K562 (cell line): ENCODE measurements at regions not wholly inside any gene's neighbourhood (a gene's known extent, or its start where the extent isn't known, plus 50 kb on each side); places are given as distances from the start of the nearest gene placed in this dataset.

Source experiments
- ATAC-seq: fragments of 200-7000 bp; cut with Tn5 transposase; 3 replicates; pipeline ENCODE4 v1.9.1; 2020; ENCODE audit warnings: moderate library complexity
- BruUV-seq: library from RNA; stranded (reverse); fragments of 400-500 nt; replicated peaks from 2 replicates; lab custom pipeline; 2021; lab: Mats Ljungman, UMichigan
- CTCF ChIA-PET: fragments of 300-600 bp; formaldehyde crosslinking; extraction: SDS; loops from one replicate; lab custom pipeline; 2021; ENCODE audit warnings: low intra/inter-chr PET ratio; lab: Yijun Ruan, JAX
- POLR2A ChIA-PET: fragments of 300-600, 350-650 bp; sonication (Branson Sonifier 250); formaldehyde crosslinking; extraction: SDS; loops from one replicate; lab custom pipeline; 2021; ENCODE audit warnings: antibody characterized with exemption, inconsistent platforms; lab: Yijun Ruan, JAX
- DNase-seq, 4 experiments: peaks; one replicate each; pipeline versions ENCODE4 v3.0.0 to v3.0.0-alpha.2; 2011 to 2018; ENCODE audit warnings: low spot score in 3 of 4, mixed read lengths in 3 of 4; ENCODE audit errors: extremely low read depth in 1 of 4
- FAIRE-seq: peaks from 2 replicates; lab custom pipeline; 2011; peaks lifted over from hg19 to GRCh38; lab: Jason Lieb, UNC
- H2AFZ ChIP-seq: 2 replicates; pipeline ENCODE4 v1.6.0; 2011; ENCODE audit warnings: low read depth, low read length, control low read depth, inconsistent platforms
- H3K27ac ChIP-seq: fragments of 200-600 bp; 3 replicates; pipeline ENCODE4 v1.8.0; 2011; ENCODE audit warnings: low read depth, mild to moderate bottlenecking, control low read depth, inconsistent platforms, low read length, moderate library complexity, mixed read lengths; ENCODE audit errors: extremely low read depth
- H3K27me3 ChIP-seq, 2 experiments: fragments of 300-600 bp in 1 of 2; 2 replicates in 1 of 2; 3 replicates in 1 of 2; pipeline versions ENCODE4 v1.6.0 to v1.8.0; 2011; ENCODE audit warnings: inconsistent platforms in 2 of 2, low read length in 2 of 2, mild to moderate bottlenecking in 1 of 2, mixed read lengths in 1 of 2, moderate library complexity in 1 of 2; ENCODE audit not compliant: control insufficient read depth in 2 of 2, insufficient read depth in 2 of 2
- H3K36me3 ChIP-seq: fragments of 300-600 bp; 3 replicates; pipeline ENCODE4 v1.8.0; 2011; ENCODE audit warnings: mild to moderate bottlenecking, low read length, inconsistent platforms; ENCODE audit not compliant: control insufficient read depth, insufficient read depth
- H3K4me1 ChIP-seq, 2 experiments: fragments of 200-600 bp in 1 of 2; replicated peaks in 1 of 2; 2 replicates in 1 of 2; 3 replicates in 1 of 2; pipeline versions ENCODE4 v1.5.1 to v1.8.0; 2011; ENCODE audit warnings: inconsistent platforms in 2 of 2, low read length in 2 of 2, mild to moderate bottlenecking in 1 of 2, mixed read lengths in 1 of 2, moderate library complexity in 1 of 2; ENCODE audit not compliant: control insufficient read depth in 2 of 2, insufficient read depth in 2 of 2
- H3K4me2 ChIP-seq: 2 replicates; pipeline ENCODE4 v1.6.1; 2011; ENCODE audit warnings: low read length, control low read depth, inconsistent platforms, mixed read lengths; ENCODE audit not compliant: insufficient read depth
- H3K4me3 ChIP-seq: fragments of 200-600 bp; sonication (generic), shearing (Covaris generic); 2 replicates; pipeline ENCODE4 v1.5.1; 2016; ENCODE audit warnings: control low read depth, inconsistent platforms
- H3K79me2 ChIP-seq: fragments of 200-600 bp; 3 replicates; pipeline ENCODE4 v1.8.0; 2011; ENCODE audit warnings: low read length, inconsistent platforms; ENCODE audit not compliant: control insufficient read depth, insufficient read depth
- H3K9ac ChIP-seq, 2 experiments: 2 replicates each; pipeline versions ENCODE4 v1.6.0 to v1.6.1; 2011; ENCODE audit warnings: low read depth in 2 of 2, low read length in 2 of 2, control low read depth in 1 of 2, inconsistent platforms in 1 of 2, mild to moderate bottlenecking in 1 of 2, mixed read lengths in 1 of 2; ENCODE audit not compliant: insufficient read depth in 1 of 2
- H3K9me1 ChIP-seq: one replicate; pipeline ENCODE4 v1.6.0; 2011; ENCODE audit warnings: inconsistent platforms, mild to moderate bottlenecking, low read length, moderate library complexity; ENCODE audit not compliant: control insufficient read depth, insufficient read depth
- H3K9me3 ChIP-seq: replicated peaks from 2 replicates; pipeline ENCODE4 v1.5.1; 2011; ENCODE audit warnings: low read depth, low read length, inconsistent platforms; ENCODE audit not compliant: control insufficient read depth, insufficient read depth
- H4K20me1 ChIP-seq: replicated peaks from 2 replicates; pipeline ENCODE4 v1.6.1; 2011; ENCODE audit warnings: low read length, inconsistent platforms, mixed read lengths; ENCODE audit not compliant: control insufficient read depth, insufficient read depth
- CBX3 ChIP-seq, 2 experiments: IDR thresholded peaks; 1 replicate in 1 of 2; 2 replicates in 1 of 2; pipeline ENCODE4 v1.6.1; 2012; ENCODE audit warnings: inconsistent platforms in 2 of 2, low read length in 2 of 2, borderline replicate concordance in 1 of 2, control low read depth in 1 of 2
- CBX5 ChIP-seq: IDR thresholded peaks from 2 replicates; pipeline ENCODE4 v1.6.1; 2014; ENCODE audit warnings: low read depth, borderline replicate concordance
- HMGXB4 ChIP-seq: sonication (generic); formaldehyde crosslinking; IDR thresholded peaks from 2 replicates; pipeline ENCODE4 v1.8.1; 2023; ENCODE audit warnings: mild to moderate bottlenecking, missing genetic modification reagents
- TRIM24 ChIP-seq, 2 experiments: fragments of 450-650 bp; IDR thresholded peaks; 2 replicates each; pipeline ENCODE4 v1.6.1; 2016
- YY1 ChIP-seq, 3 experiments: IDR thresholded peaks; 2 replicates each; pipeline ENCODE4 v1.6.1; 2011; ENCODE audit warnings: low read length in 2 of 3, mild to moderate bottlenecking in 2 of 3, moderate library complexity in 2 of 3, borderline replicate concordance in 1 of 3, control low read depth in 1 of 3, low read depth in 1 of 3; ENCODE audit not compliant: insufficient read depth in 3 of 3, insufficient replicate concordance in 2 of 3, control insufficient read depth in 1 of 3, insufficient read length in 1 of 3; ENCODE audit errors: extremely low read depth in 1 of 3
- ZNF165 ChIP-seq: fragments of 250-450 bp; sonication (Bioruptor Pico); IDR thresholded peaks from 2 replicates; pipeline ENCODE4 v1.4.0; 2020; ENCODE audit warnings: borderline replicate concordance
- ZNF280A ChIP-seq: fragments of 450-650 bp; IDR thresholded peaks from 2 replicates; pipeline ENCODE4 v1.6.1; 2018; ENCODE audit warnings: mild to moderate bottlenecking, low read depth; ENCODE audit not compliant: partially characterized antibody
- ZNF431 ChIP-seq: sonication (generic); formaldehyde crosslinking; IDR thresholded peaks from 2 replicates; pipeline ENCODE4 v1.8.0; 2022; ENCODE audit warnings: mild to moderate bottlenecking, missing genetic modification reagents
- ZNF512 ChIP-seq: IDR thresholded peaks from 2 replicates; pipeline ENCODE4 v1.6.1; 2016; ENCODE audit warnings: missing genetic modification characterization, missing compliant biosample characterization
- WGBS: fragments of 100-300 bp; shearing (Covaris generic); methylation state at CpG from one replicate; pipeline ENCODE4 v1.1.6; 2016; ENCODE audit warnings: low coverage, mixed read lengths; ENCODE audit not compliant: insufficient coverage; ENCODE audit errors: missing lambda C conversion rate; 5-methylcytosine and 5-hydroxymethylcytosine counted together
- in situ Hi-C: fragments of 300-500 bp; cut with MboI; formaldehyde crosslinking; loops from 4 replicates; pipeline ENCODE4 v1.15.0; 2018; ENCODE audit warnings: inconsistent platforms, mixed read lengths
- intact Hi-C: fragments of 100-400 bp; cut with micrococcal nuclease; formaldehyde crosslinking; loops from 2 replicates; pipeline ENCODE4 v1.14.2; 2022

- no peak for FAIRE-seq
- H4K20me1 ChIP-seq: no peaks in the 10 kb centered on the region
- intact Hi-C loops: no loop called here
Measured at GRCh38 chr2:157176602-157177001, 80.9 kb upstream of the GALNT5 start.

More at GRCh38 chr2:157176602-157177001, 80.9 kb upstream of the GALNT5 start:
- H3K4me3 ChIP-seq: no peak overlapping the region
- no peak overlapping the region for H2AFZ ChIP-seq
- in situ Hi-C loops: no loop called here
- no peaks in the 10 kb centered on the region for H3K9me1 ChIP-seq
- DNase-seq (no peak), ATAC-seq (no peak)
- no peaks in the 10 kb centered on the region for H3K9me3 ChIP-seq
- WGBS: 32% methylated on average over 3 of the region's 3 CpGs
- BruUV-seq: no TSS peak
- ChIA-PET POLR2A (no interaction called here), CTCF (no interaction called here)
- H3K36me3 ChIP-seq: no peaks in the 10 kb centered on the region
- H3K9ac ChIP-seq: no peak overlapping the region
- no peaks in the 10 kb centered on the region for H3K79me2 ChIP-seq
- H3K4me1 ChIP-seq: peaks cover 3 to 6% of the 10 kb centered on the region in 2 experiments; a peak in 4 of 5 replicates
- TF ChIP-seq ZNF165 (CRISPR knock-in tag) (no peak), ZNF512 (tag) (no peak), YY1 (IDR thresholded peaks at IDR 0.05; ENCODE audit: borderline replicate concordance in 1 of 3, control insufficient read depth in 1 of 3, extremely low read depth in 1 of 3, insufficient read depth in 3 of 3, insufficient read length in 1 of 3, insufficient replicate concordance in 2 of 3, low read depth in 1 of 3, low read length in 2 of 3) (peak in 1 of 3 experiments; percentile 28), ZNF431 (peak; percentile 100), HMGXB4 (no peak), CBX3 (IDR thresholded peaks at IDR 0.05; ENCODE audit: borderline replicate concordance in 1 of 2, low read length in 2 of 2) (peak in 1 of 2 experiments; percentile 55; a peak in 1 of 3 replicates), CBX5 (0 out of 2 replicates have a peak, but pooled peaks have one; percentile 21), ZNF280A (peak; percentile 54), TRIM24 (IDR thresholded peaks at IDR 0.05) (peak; percentile 33 to 37; a peak in 1 of 4 replicates)
- no peak overlapping the region for H3K27ac ChIP-seq
- H3K4me2 ChIP-seq: no peak overlapping the region
- H3K27me3 ChIP-seq: no peaks in the 10 kb centered on the region
